GM18907 (cell line): ENCODE measurements at regions not wholly inside any gene's neighbourhood (a gene's known extent, or its start where the extent isn't known, plus 50 kb on each side); places are given as distances from the start of the nearest gene placed in this dataset.

Source experiments
- ATAC-seq: cut with Tn5 transposase; IDR thresholded peaks from one replicate; pipeline ENCODE4 v1.9.1; 2021; ENCODE audit warnings: mild to moderate bottlenecking, moderate library complexity; ENCODE audit not compliant: unreplicated experiment

- ATAC-seq = no peak
Measured at GRCh38 chr12:67217647-67218046, 51.5 kb upstream of the CAND1 start.
